Suprapubic skin (tissue), 4 donors: ENCODE measurements at regions not wholly inside any gene's neighbourhood (a gene's known extent, or its start where the extent isn't known, plus 50 kb on each side); places are given as distances from the start of the nearest gene placed in this dataset.

Source experiments
- DNase-seq, 2 donors: peaks; one replicate each; pipeline ENCODE4 v3.0.0-alpha.2; 2019; ENCODE audit warnings: low spot score in 2 of 2
- H3K27ac ChIP-seq: fragments of 200-600 bp; sonication (generic); one replicate; pipeline ENCODE4 v1.5.1; 2019
- H3K27me3 ChIP-seq: fragments of 200-600 bp; sonication (generic); one replicate; pipeline ENCODE4 v1.5.1; 2019
- H3K36me3 ChIP-seq: fragments of 200-600 bp; sonication (generic); one replicate; pipeline ENCODE4 v1.5.1; 2019
- H3K4me1 ChIP-seq: fragments of 200-600 bp; sonication (generic); one replicate; pipeline ENCODE4 v1.5.1; 2019
- H3K4me3 ChIP-seq: fragments of 200-600 bp; sonication (generic); one replicate; pipeline ENCODE4 v1.5.1; 2019; ENCODE audit warnings: mild to moderate bottlenecking
- H3K9me3 ChIP-seq: fragments of 200-600 bp; sonication (generic); one replicate; pipeline ENCODE4 v1.5.1; 2019
- EP300 ChIP-seq: sonication (generic); formaldehyde crosslinking; IDR thresholded peaks from one replicate; pipeline ENCODE4 v1.6.1; 2017; ENCODE audit warnings: antibody characterized with exemption
- POLR2A ChIP-seq, 2 donors: fragments of 450-650 bp; IDR thresholded peaks; one replicate each; pipeline ENCODE4 v1.6.1; 2017; ENCODE audit warnings: antibody characterized with exemption in 2 of 2, mild to moderate bottlenecking in 2 of 2, moderate library complexity in 2 of 2
- POLR2AphosphoS5 ChIP-seq, 3 donors: sonication (generic); formaldehyde crosslinking; IDR thresholded peaks; one replicate each; pipeline ENCODE4 v1.6.1; 2017; ENCODE audit warnings: antibody characterized with exemption in 3 of 3
- WGBS: methylation state at CpG from one replicate; pipeline ENCODE4 v1.1.5; 2018; 5-methylcytosine and 5-hydroxymethylcytosine counted together
- TF ChIP-seq, protein P1 (sequence below), 2 donors: fragments of 200-600 bp in 1 of 2; fragments of 450-650 bp in 1 of 2; sonication (generic) in 1 of 2; IDR thresholded peaks; one replicate each; pipeline ENCODE4 v1.5.1; 2016 to 2019; ENCODE audit warnings: antibody characterized with exemption in 2 of 2, mild to moderate bottlenecking in 1 of 2, moderate library complexity in 1 of 2

GRCh38 chr2:40964509-40965250 lies 512.8 kb upstream of the SLC8A1 start:
- 78% methylated on average over 3 of the region's 3 CpGs for WGBS
- DNase-seq, result no peak
- Histone ChIP-seq H3K27ac (no peak overlapping the region), H3K36me3 (no peaks in the 10 kb centered on the region), H3K4me1 (no peaks in the 10 kb centered on the region), H3K9me3 (no peaks in the 10 kb centered on the region), H3K27me3 (no peaks in the 10 kb centered on the region), H3K4me3 (no peak overlapping the region)
- TF ChIP-seq POLR2A (IDR thresholded peaks at IDR 0.05) (no peak), EP300 (no peak), POLR2AphosphoS5 (IDR thresholded peaks at IDR 0.05) (no peak)
- TF ChIP-seq, protein P1, sequence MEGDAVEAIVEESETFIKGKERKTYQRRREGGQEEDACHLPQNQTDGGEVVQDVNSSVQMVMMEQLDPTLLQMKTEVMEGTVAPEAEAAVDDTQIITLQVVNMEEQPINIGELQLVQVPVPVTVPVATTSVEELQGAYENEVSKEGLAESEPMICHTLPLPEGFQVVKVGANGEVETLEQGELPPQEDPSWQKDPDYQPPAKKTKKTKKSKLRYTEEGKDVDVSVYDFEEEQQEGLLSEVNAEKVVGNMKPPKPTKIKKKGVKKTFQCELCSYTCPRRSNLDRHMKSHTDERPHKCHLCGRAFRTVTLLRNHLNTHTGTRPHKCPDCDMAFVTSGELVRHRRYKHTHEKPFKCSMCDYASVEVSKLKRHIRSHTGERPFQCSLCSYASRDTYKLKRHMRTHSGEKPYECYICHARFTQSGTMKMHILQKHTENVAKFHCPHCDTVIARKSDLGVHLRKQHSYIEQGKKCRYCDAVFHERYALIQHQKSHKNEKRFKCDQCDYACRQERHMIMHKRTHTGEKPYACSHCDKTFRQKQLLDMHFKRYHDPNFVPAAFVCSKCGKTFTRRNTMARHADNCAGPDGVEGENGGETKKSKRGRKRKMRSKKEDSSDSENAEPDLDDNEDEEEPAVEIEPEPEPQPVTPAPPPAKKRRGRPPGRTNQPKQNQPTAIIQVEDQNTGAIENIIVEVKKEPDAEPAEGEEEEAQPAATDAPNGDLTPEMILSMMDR (IDR thresholded peaks at IDR 0.05), result no peak

GRCh38 chr2:40967451-40967850 lies 515.6 kb upstream of the SLC8A1 start:
- 72% methylated on average over 4 of the region's 4 CpGs for WGBS
- TF ChIP-seq POLR2A (IDR thresholded peaks at IDR 0.05), result no peak
- TF ChIP-seq POLR2AphosphoS5 (IDR thresholded peaks at IDR 0.05), result no peak
- TF ChIP-seq, protein P1 (IDR thresholded peaks at IDR 0.05), result no peak
- no peak for TF ChIP-seq EP300
- Histone ChIP-seq H3K4me1 (no peaks in the 10 kb centered on the region), H3K36me3 (no peaks in the 10 kb centered on the region), H3K9me3 (no peaks in the 10 kb centered on the region), H3K27ac (no peak overlapping the region), H3K4me3 (no peak overlapping the region), H3K27me3 (no peaks in the 10 kb centered on the region)
- no peak for DNase-seq

DNA sequence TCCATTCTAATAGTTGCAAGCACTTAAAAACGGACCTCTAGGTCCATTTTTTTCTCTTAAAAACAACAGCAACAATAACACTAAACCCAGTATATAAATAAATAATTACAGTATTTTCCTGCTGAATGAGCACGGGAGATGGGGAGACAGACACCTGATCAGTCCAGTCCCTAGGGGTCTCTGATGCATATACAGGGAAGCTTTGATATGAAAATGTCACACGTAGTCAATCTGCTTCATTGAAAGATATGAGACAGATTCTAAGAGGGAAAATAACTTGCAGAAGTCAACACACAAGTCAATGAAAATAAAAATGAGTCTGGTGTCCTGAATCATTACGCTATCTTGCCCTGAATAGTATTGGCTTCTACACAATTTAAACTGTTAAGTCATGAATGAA lies 523.3 kb upstream of the SLC8A1 start:
- H3K9me3 ChIP-seq, result no peaks in the 10 kb centered on the region
- DNase-seq, result no peak
- H3K4me3 ChIP-seq, result no peak overlapping the region
- no peaks in the 10 kb centered on the region for H3K4me1 ChIP-seq
- H3K27me3 ChIP-seq, result no peaks in the 10 kb centered on the region
- H3K36me3 ChIP-seq, result no peaks in the 10 kb centered on the region
- H3K27ac ChIP-seq, result no peak overlapping the region
- 88% methylated on average over 4 of the region's 4 CpGs for WGBS
- TF ChIP-seq EP300 (no peak), POLR2A (IDR thresholded peaks at IDR 0.05) (no peak), POLR2AphosphoS5 (IDR thresholded peaks at IDR 0.05) (no peak)
- TF ChIP-seq, protein P1 (IDR thresholded peaks at IDR 0.05), result no peak

- Histone ChIP-seq H3K9me3 (no peaks in the 10 kb centered on the region), H3K27me3 (no peaks in the 10 kb centered on the region), H3K4me3 (no peak overlapping the region), H3K4me1 (no peaks in the 10 kb centered on the region), H3K36me3 (no peaks in the 10 kb centered on the region), H3K27ac (no peak overlapping the region)
- no peak for DNase-seq
- 82% methylated on average over 4 of the region's 4 CpGs for whole genome bisulfite sequencing
- TF ChIP-seq EP300 (no peak), POLR2A (IDR thresholded peaks at IDR 0.05) (no peak), POLR2AphosphoS5 (IDR thresholded peaks at IDR 0.05) (no peak)
- TF ChIP-seq, protein P1 (IDR thresholded peaks at IDR 0.05), result no peak
Observed at GRCh38 chr2:40997362-40997761, 545.5 kb upstream of the SLC8A1 start.

- WGBS, result 58% methylated on average over 1 of the region's 1 CpG
- TF ChIP-seq EP300 (no peak), POLR2AphosphoS5 (IDR thresholded peaks at IDR 0.05) (no peak), POLR2A (IDR thresholded peaks at IDR 0.05) (no peak)
- TF ChIP-seq, protein P1 (IDR thresholded peaks at IDR 0.05), result no peak
- Histone ChIP-seq H3K27me3 (no peaks in the 10 kb centered on the region), H3K4me3 (no peak overlapping the region), H3K4me1 (no peaks in the 10 kb centered on the region), H3K9me3 (no peaks in the 10 kb centered on the region), H3K36me3 (no peaks in the 10 kb centered on the region), H3K27ac (no peak overlapping the region)
- DNase-seq, result no peak
Observed at GRCh38 chr2:41000374-41000773, 548.5 kb upstream of the SLC8A1 start.
